ENCODE measurements at regions not wholly inside any gene's neighbourhood (a gene's known extent, or its start where the extent isn't known, plus 50 kb on each side); places are given as distances from the start of the nearest gene placed in this dataset.

- DNase-seq = peak; percentile 8
Measured at GRCh38 chr12:94813314-94813713, 163.0 kb upstream of the TMCC3 start.

GRCh38 chr12:94812345-94812744 lies 162.0 kb upstream of the TMCC3 start:
- DNase-seq = no peak

- no peak for DNase-seq
Measured at GRCh38 chr12:94811611-94812010, 161.3 kb upstream of the TMCC3 start.

- DNase-seq = no peak
Measured at GRCh38 chr12:94807951-94808350, 157.6 kb upstream of the TMCC3 start.

- no peak for DNase-seq
Measured at GRCh38 chr12:94806617-94807016, 156.3 kb upstream of the TMCC3 start.

- no peak for DNase-seq
Measured at GRCh38 chr12:94805749-94806529, 155.6 kb upstream of the TMCC3 start.

- DNase-seq = no peak
Measured at GRCh38 chr12:94803939-94804338, 153.6 kb upstream of the TMCC3 start.

GRCh38 chr12:94802796-94803195 lies 152.4 kb upstream of the TMCC3 start:
- no peak for DNase-seq

GRCh38 chr12:94801745-94802144 lies 151.4 kb upstream of the TMCC3 start:
- DNase-seq = no peak

GRCh38 chr12:94799136-94799535 lies 148.8 kb upstream of the TMCC3 start:
- DNase-seq = no peak

GRCh38 chr12:94798113-94798512 lies 147.8 kb upstream of the TMCC3 start:
- DNase-seq = peak; percentile 42

- DNase-seq = no peak
Measured at GRCh38 chr12:94795520-94795919, 145.2 kb upstream of the TMCC3 start.

- DNase-seq = no peak
Measured at GRCh38 chr12:94795044-94795443, 144.7 kb upstream of the TMCC3 start.

GRCh38 chr12:94793191-94793595 lies 142.8 kb upstream of the TMCC3 start:
- DNase-seq = no peak

- no peak for DNase-seq
Measured at GRCh38 chr12:94792693-94793092, 142.3 kb upstream of the TMCC3 start.

GRCh38 chr12:94791933-94792332 lies 141.6 kb upstream of the TMCC3 start:
- DNase-seq = no peak

- no peak for DNase-seq
Measured at GRCh38 chr12:94790825-94791224, 140.5 kb upstream of the TMCC3 start.

- DNase-seq = no peak
Measured at GRCh38 chr12:94790370-94790769, 140.0 kb upstream of the TMCC3 start.

GRCh38 chr12:94789510-94790225 lies 139.3 kb upstream of the TMCC3 start:
- no peak for DNase-seq

GRCh38 chr12:94788298-94788697 lies 137.9 kb upstream of the TMCC3 start:
- no peak for DNase-seq

GRCh38 chr12:94786906-94787305 lies 136.5 kb upstream of the TMCC3 start:
- no peak for DNase-seq

- DNase-seq = no peak
Measured at GRCh38 chr12:94783862-94784261, 133.5 kb upstream of the TMCC3 start.

- DNase-seq = no peak
Measured at GRCh38 chr12:94783343-94783742, 133.0 kb upstream of the TMCC3 start.

- no peak for DNase-seq
Measured at GRCh38 chr12:94781835-94782234, 131.5 kb upstream of the TMCC3 start.

GRCh38 chr12:94779485-94779884 lies 129.1 kb upstream of the TMCC3 start:
- no peak for DNase-seq
